ENCODE measurements at regions not wholly inside any gene's neighbourhood (a gene's known extent, or its start where the extent isn't known, plus 50 kb on each side); places are given as distances from the start of the nearest gene placed in this dataset.

DNA sequence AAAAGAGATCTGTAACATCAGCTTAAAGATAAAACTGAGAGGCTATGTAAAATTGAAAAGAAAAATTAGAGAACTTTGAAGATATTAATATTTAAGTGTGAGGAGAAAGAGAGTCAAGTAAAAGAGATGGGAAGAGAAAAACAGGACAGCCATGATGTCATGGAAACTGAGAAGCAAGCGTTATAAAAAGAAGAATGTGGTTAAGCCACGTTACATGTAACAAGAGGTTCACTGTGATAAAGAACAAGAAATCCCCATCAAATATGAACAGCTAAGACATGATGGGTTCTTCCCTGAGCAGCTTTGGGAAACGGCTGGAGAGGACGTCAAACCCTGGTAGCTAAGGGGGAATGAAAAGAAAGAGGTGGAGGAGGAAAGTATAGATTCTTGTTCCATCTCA lies 1269.3 kb upstream of the TENM3 start:
- TF ChIP-seq, protein P1, sequence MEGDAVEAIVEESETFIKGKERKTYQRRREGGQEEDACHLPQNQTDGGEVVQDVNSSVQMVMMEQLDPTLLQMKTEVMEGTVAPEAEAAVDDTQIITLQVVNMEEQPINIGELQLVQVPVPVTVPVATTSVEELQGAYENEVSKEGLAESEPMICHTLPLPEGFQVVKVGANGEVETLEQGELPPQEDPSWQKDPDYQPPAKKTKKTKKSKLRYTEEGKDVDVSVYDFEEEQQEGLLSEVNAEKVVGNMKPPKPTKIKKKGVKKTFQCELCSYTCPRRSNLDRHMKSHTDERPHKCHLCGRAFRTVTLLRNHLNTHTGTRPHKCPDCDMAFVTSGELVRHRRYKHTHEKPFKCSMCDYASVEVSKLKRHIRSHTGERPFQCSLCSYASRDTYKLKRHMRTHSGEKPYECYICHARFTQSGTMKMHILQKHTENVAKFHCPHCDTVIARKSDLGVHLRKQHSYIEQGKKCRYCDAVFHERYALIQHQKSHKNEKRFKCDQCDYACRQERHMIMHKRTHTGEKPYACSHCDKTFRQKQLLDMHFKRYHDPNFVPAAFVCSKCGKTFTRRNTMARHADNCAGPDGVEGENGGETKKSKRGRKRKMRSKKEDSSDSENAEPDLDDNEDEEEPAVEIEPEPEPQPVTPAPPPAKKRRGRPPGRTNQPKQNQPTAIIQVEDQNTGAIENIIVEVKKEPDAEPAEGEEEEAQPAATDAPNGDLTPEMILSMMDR (IDR thresholded peaks at IDR 0.05), result no peak
- TF ChIP-seq POLR2A (IDR thresholded peaks at IDR 0.05), result no peak
